Activated B cell treated with CpG ODN at 0.5 μM for 24 hours (primary cell): ENCODE measurements at regions not wholly inside any gene's neighbourhood (a gene's known extent, or its start where the extent isn't known, plus 50 kb on each side); places are given as distances from the start of the nearest gene placed in this dataset.

Experiments
- ATAC-seq: fragments of 200-7000 bp; cut with Tn5 transposase; one replicate; pipeline ENCODE4 v1.10.0; 2021; ENCODE audit warnings: low read depth, mild to moderate bottlenecking, moderate library complexity
- CTCF ChIA-PET: fragments of 350-600 bp; sonication (Branson Sonifier 250); formaldehyde crosslinking; loops from one replicate; lab custom pipeline; 2021; ENCODE audit warnings: antibody characterized with exemption; lab: Charles Lee
- POLR2A ChIA-PET: fragments of 350-600 bp; sonication (Branson Sonifier 250); formaldehyde crosslinking; loops from one replicate; lab custom pipeline; 2021; ENCODE audit warnings: antibody characterized with exemption; lab: Charles Lee
- DNase-seq: peaks from one replicate; pipeline ENCODE4 v3.0.0; 2022
- H3K27ac Mint-ChIP-seq: one replicate; pipeline ENCODE4 v1.8.0; 2020; ENCODE audit warnings: mixed read lengths
- H3K27me3 Mint-ChIP-seq: one replicate; pipeline ENCODE4 v1.8.0; 2021; ENCODE audit warnings: mixed read lengths
- H3K36me3 Mint-ChIP-seq: one replicate; pipeline ENCODE4 v1.8.0; 2021; ENCODE audit warnings: low read depth, mixed read lengths
- H3K4me1 Mint-ChIP-seq: one replicate; pipeline ENCODE4 v1.8.0; 2021; ENCODE audit warnings: mixed read lengths
- H3K4me3 Mint-ChIP-seq: one replicate; pipeline ENCODE4 v1.8.0; 2020; ENCODE audit warnings: mild to moderate bottlenecking, mixed read lengths
- H3K9me3 Mint-ChIP-seq: one replicate; pipeline ENCODE4 v1.8.0; 2020; ENCODE audit warnings: mixed read lengths
- CTCF ChIP-seq: fragments of 200-600 bp; IDR thresholded peaks from one replicate; pipeline ENCODE4 v1.8.0; 2022; ENCODE audit warnings: antibody characterized with exemption, mild to moderate bottlenecking
- intact Hi-C: fragments of 100-400 bp; cut with micrococcal nuclease; formaldehyde crosslinking; loops from one replicate; pipeline ENCODE4 v1.15.1; 2024

- intact Hi-C loops, result no loop called here
- TF ChIP-seq CTCF, result no peak
- Mint-ChIP-seq H3K9me3 (peaks cover 47% of the 10 kb centered on the region), H3K4me1 (no peaks in the 10 kb centered on the region), H3K4me3 (no peak overlapping the region), H3K27ac (no peak overlapping the region), H3K27me3 (no peaks in the 10 kb centered on the region), H3K36me3 (no peaks in the 10 kb centered on the region)
- DNase-seq (no peak), ATAC-seq (no peak)
- ChIA-PET CTCF (no interaction called here), POLR2A (no interaction called here)
Measured at GRCh38 chr16:35450648-35451047, 1991.2 kb downstream of the TP53TG3F start.

GRCh38 chr16:35452471-35452870, 1993.1 kb downstream of the TP53TG3F start:
- ATAC-seq, result no peak
- no peaks in the 10 kb centered on the region for H3K4me1 Mint-ChIP-seq
- no peak for TF ChIP-seq CTCF
- intact Hi-C loops, result no loop called here
- no peak for DNase-seq
- no peak overlapping the region for H3K27ac Mint-ChIP-seq
- CTCF ChIA-PET, result no interaction called here
- H3K4me3 Mint-ChIP-seq, result no peak overlapping the region
- no peaks in the 10 kb centered on the region for H3K27me3 Mint-ChIP-seq
- peaks cover 43% of the 10 kb centered on the region for H3K9me3 Mint-ChIP-seq
- POLR2A ChIA-PET, result no interaction called here
- no peaks in the 10 kb centered on the region for H3K36me3 Mint-ChIP-seq

- POLR2A ChIA-PET, result no interaction called here
- H3K4me3 Mint-ChIP-seq, result no peak overlapping the region
- no peaks in the 10 kb centered on the region for H3K27me3 Mint-ChIP-seq
- TF ChIP-seq CTCF, result no peak
- CTCF ChIA-PET, result no interaction called here
- H3K9me3 Mint-ChIP-seq, result peaks cover 21% of the 10 kb centered on the region
- H3K4me1 Mint-ChIP-seq, result no peaks in the 10 kb centered on the region
- ATAC-seq (no peak), DNase-seq (no peak)
- intact Hi-C loops, result no loop called here
- no peak overlapping the region for H3K27ac Mint-ChIP-seq
- no peaks in the 10 kb centered on the region for H3K36me3 Mint-ChIP-seq
Measured at GRCh38 chr16:35463358-35463757, 2003.9 kb downstream of the TP53TG3F start.

- no peak for ATAC-seq
- Mint-ChIP-seq H3K9me3 (peaks cover 10% of the 10 kb centered on the region), H3K4me3 (no peak overlapping the region), H3K27ac (no peak overlapping the region), H3K27me3 (no peaks in the 10 kb centered on the region), H3K36me3 (no peaks in the 10 kb centered on the region), H3K4me1 (no peaks in the 10 kb centered on the region)
- no peak for DNase-seq
- CTCF ChIA-PET, result no interaction called here
- intact Hi-C loops, result no loop called here
- POLR2A ChIA-PET, result no interaction called here
- no peak for TF ChIP-seq CTCF
Measured at GRCh38 chr16:35480361-35480760, 2020.9 kb downstream of the TP53TG3F start.

GRCh38 chr16:35480988-35481387, 2021.6 kb downstream of the TP53TG3F start:
- TF ChIP-seq CTCF, result no peak
- H3K27me3 Mint-ChIP-seq, result no peaks in the 10 kb centered on the region

More at GRCh38 chr16:35480988-35481387, 2021.6 kb downstream of the TP53TG3F start:
- CTCF ChIA-PET, result no interaction called here
- DNase-seq (no peak), ATAC-seq (no peak)
- intact Hi-C loops, result no loop called here
- Mint-ChIP-seq H3K36me3 (no peaks in the 10 kb centered on the region), H3K4me3 (no peak overlapping the region), H3K27ac (no peak overlapping the region), H3K9me3 (peaks cover 10% of the 10 kb centered on the region), H3K4me1 (no peaks in the 10 kb centered on the region)
- POLR2A ChIA-PET, result no interaction called here
